ENCODE measurements at regions not wholly inside any gene's neighbourhood (a gene's known extent, or its start where the extent isn't known, plus 50 kb on each side); places are given as distances from the start of the nearest gene placed in this dataset.

DNA sequence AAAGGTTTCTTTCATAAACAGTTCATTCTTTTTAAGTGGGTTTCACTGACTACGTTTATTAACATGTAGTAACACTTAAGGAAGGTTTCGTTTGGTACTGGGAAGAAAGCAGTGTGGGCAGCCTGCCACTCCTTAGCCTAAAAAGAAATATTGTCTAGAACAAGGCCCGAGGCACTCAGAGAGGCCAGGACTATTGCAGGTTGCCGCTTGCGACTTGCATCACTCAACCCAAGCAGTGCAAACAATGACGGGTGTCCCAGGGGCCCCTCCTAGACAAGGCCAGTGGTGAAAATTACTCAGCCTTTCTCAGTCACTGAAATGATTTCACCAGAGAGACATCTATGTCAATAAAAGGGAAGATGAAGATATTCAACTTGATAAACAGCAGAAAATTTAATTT is 243.9 kb downstream of the SNX13 start:
- Histone ChIP-seq H2AFZ (ENCODE audit: low read length) (no peak overlapping the region), H3K27me3 (ENCODE audit: low read length) (no peaks in the 10 kb centered on the region), H3K4me2 (ENCODE audit: low read length) (peak overlapping the region; percentile 24), H3K4me3 (ENCODE audit: low read length) (no peak overlapping the region), H3K79me2 (ENCODE audit: low read length) (no peaks in the 10 kb centered on the region), H3F3A (ENCODE audit: low read length, unreplicated experiment) (no peaks in the 10 kb centered on the region), H4K20me1 (ENCODE audit: low read length) (no peaks in the 10 kb centered on the region), H3K9me2 (replicated peaks; ENCODE audit: low read length) (no peaks in the 10 kb centered on the region), H3K9ac (ENCODE audit: low read length) (no peak overlapping the region), H3K9me3 (ENCODE audit: low read length) (peaks cover 11% of the 10 kb centered on the region), H3K27ac (ENCODE audit: low read length) (peak overlapping the region; percentile 45), H3K4me1 (ENCODE audit: insufficient read depth, low read length) (peaks cover 18% of the 10 kb centered on the region), H3K36me3 (ENCODE audit: low read depth, low read length) (no peaks in the 10 kb centered on the region; the same call in 1 of the 2 replicates)
- TF ChIP-seq, protein P1, sequence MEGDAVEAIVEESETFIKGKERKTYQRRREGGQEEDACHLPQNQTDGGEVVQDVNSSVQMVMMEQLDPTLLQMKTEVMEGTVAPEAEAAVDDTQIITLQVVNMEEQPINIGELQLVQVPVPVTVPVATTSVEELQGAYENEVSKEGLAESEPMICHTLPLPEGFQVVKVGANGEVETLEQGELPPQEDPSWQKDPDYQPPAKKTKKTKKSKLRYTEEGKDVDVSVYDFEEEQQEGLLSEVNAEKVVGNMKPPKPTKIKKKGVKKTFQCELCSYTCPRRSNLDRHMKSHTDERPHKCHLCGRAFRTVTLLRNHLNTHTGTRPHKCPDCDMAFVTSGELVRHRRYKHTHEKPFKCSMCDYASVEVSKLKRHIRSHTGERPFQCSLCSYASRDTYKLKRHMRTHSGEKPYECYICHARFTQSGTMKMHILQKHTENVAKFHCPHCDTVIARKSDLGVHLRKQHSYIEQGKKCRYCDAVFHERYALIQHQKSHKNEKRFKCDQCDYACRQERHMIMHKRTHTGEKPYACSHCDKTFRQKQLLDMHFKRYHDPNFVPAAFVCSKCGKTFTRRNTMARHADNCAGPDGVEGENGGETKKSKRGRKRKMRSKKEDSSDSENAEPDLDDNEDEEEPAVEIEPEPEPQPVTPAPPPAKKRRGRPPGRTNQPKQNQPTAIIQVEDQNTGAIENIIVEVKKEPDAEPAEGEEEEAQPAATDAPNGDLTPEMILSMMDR (conservative IDR thresholded peaks at IDR 0.05; ENCODE audit: low read depth, low read length): no peak
- TF ChIP-seq EZH2 (IDR thresholded peaks at IDR 0.05; ENCODE audit: low read length, unreplicated experiment): no peak
- TF ChIP-seq EZH2phosphoT487 (IDR thresholded peaks at IDR 0.05; ENCODE audit: borderline replicate concordance, low read length): no peak
- ChIA-PET CTCF (no interaction called here), POLR2A (ENCODE audit: unreplicated experiment) (interaction anchor here (0.5 kb wide), 1 partner anchor 16 kb away, joined by 4 read pairs; no protein-coding TSS in a partner anchor)
- ATAC-seq: peak; percentile 100
- peak; percentile 88 for DNase-seq
- intact Hi-C loops (cut with micrococcal nuclease): no loop called here
- BruUV-seq (replicated peaks): no TSS peak

DNA sequence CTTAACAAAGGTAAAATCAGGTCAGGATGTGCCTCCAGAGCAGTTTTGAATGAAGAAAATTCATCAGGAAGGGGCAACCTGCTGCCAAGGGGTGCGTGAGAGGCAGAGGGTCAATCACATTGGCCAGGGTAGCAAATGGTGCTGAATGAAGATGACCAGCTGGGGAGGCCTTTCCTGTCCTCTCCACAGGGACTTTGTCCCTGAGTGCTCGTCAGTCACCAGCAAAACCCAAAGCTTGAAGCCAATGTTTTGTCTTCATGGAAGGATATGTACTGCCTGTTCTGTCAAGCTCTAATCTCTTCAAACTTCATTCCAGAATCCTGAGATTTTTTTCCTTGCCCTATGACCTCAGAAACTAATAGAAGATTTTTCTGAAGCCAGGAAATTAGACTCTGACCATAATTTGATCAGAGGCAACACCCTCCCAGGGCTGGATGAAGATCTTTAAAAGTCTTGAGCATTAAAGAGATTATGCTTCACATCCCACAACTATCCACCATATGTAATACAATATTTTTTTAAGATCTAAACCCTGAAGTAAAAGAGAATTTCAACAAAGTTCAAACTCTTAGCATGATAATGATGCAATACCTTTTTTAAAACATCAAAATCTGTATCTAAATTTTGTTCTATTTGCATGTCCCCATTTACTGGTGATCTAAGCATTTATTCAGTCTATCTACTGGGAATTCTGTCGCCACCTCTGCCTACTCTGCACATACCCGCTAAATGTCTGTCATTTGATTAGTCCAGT is 243.0 kb downstream of the SNX13 start:
- H3K79me2 ChIP-seq (ENCODE audit: low read length): no peaks in the 10 kb centered on the region
- DNase-seq: no peak
- peaks cover 18% of the 10 kb centered on the region for H3K4me1 ChIP-seq (ENCODE audit: insufficient read depth, low read length)
- ChIA-PET CTCF (no interaction called here), POLR2A (ENCODE audit: unreplicated experiment) (interaction anchor here (0.7 kb wide), 1 partner anchor 464 kb away, joined by 3 read pairs; no protein-coding TSS in a partner anchor)
- H3K9ac ChIP-seq (ENCODE audit: low read length): no peak overlapping the region
- ATAC-seq: no peak
- BruUV-seq (replicated peaks): no TSS peak
- no peaks in the 10 kb centered on the region for H3K9me2 ChIP-seq (replicated peaks; ENCODE audit: low read length)
- no peaks in the 10 kb centered on the region for H3K27me3 ChIP-seq (ENCODE audit: low read length)
- H3K4me2 ChIP-seq (ENCODE audit: low read length): no peak overlapping the region
- TF ChIP-seq EZH2phosphoT487 (IDR thresholded peaks at IDR 0.05; ENCODE audit: borderline replicate concordance, low read length): no peak
- TF ChIP-seq EZH2 (IDR thresholded peaks at IDR 0.05; ENCODE audit: low read length, unreplicated experiment): no peak
- TF ChIP-seq, protein P1 (conservative IDR thresholded peaks at IDR 0.05; ENCODE audit: low read depth, low read length): no peak
- no peak overlapping the region for H2AFZ ChIP-seq (ENCODE audit: low read length)
- no peaks in the 10 kb centered on the region for H3F3A ChIP-seq (ENCODE audit: low read length, unreplicated experiment)
- peaks cover 11% of the 10 kb centered on the region for H3K9me3 ChIP-seq (ENCODE audit: low read length)
- no peak overlapping the region for H3K4me3 ChIP-seq (ENCODE audit: low read length)
- H3K27ac ChIP-seq (ENCODE audit: low read length): peak overlapping the region; percentile 8; the same call in 1 of the 2 replicates
- H3K36me3 ChIP-seq (ENCODE audit: low read depth, low read length): no peaks in the 10 kb centered on the region; the same call in 1 of the 2 replicates
- H4K20me1 ChIP-seq (ENCODE audit: low read length): no peaks in the 10 kb centered on the region
- intact Hi-C loops (cut with micrococcal nuclease): no loop called here

DNA sequence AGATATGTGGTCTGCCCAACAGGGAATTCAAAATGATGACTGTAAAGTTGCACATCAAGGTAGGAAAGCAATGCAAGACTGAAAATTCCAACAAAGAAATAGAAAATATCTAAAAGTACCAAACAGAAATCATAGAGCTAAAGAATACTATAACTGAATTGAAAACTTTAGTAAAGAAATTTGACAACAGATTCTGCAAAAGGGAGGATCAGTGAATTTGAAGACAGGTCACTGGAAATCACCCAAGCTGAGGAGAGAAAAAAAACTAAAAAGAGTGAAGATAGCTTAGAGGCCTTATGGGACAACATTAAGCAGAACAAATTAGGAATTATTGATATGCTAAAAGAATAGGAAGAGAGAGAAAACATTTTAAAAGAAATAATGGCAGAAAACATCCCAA is 240.6 kb downstream of the SNX13 start:
- Histone ChIP-seq H3K27me3 (ENCODE audit: low read length) (no peaks in the 10 kb centered on the region), H3K9me2 (replicated peaks; ENCODE audit: low read length) (no peaks in the 10 kb centered on the region), H4K20me1 (ENCODE audit: low read length) (no peaks in the 10 kb centered on the region), H3K4me2 (ENCODE audit: low read length) (no peak overlapping the region), H2AFZ (ENCODE audit: low read length) (no peak overlapping the region), H3K27ac (ENCODE audit: low read length) (no peak overlapping the region), H3F3A (ENCODE audit: low read length, unreplicated experiment) (no peaks in the 10 kb centered on the region), H3K79me2 (ENCODE audit: low read length) (no peaks in the 10 kb centered on the region), H3K9me3 (ENCODE audit: low read length) (peaks cover 11% of the 10 kb centered on the region), H3K36me3 (ENCODE audit: low read depth, low read length) (no peaks in the 10 kb centered on the region; the same call in 1 of the 2 replicates), H3K4me1 (ENCODE audit: insufficient read depth, low read length) (peaks cover 18% of the 10 kb centered on the region), H3K4me3 (ENCODE audit: low read length) (no peak overlapping the region), H3K9ac (ENCODE audit: low read length) (no peak overlapping the region)
- ChIA-PET CTCF (no interaction called here), POLR2A (ENCODE audit: unreplicated experiment) (no interaction called here)
- no peak for DNase-seq
- no TSS peak for BruUV-seq (replicated peaks)
- ATAC-seq: no peak
- TF ChIP-seq, protein P1 (conservative IDR thresholded peaks at IDR 0.05; ENCODE audit: low read depth, low read length): no peak
- no peak for TF ChIP-seq EZH2phosphoT487 (IDR thresholded peaks at IDR 0.05; ENCODE audit: borderline replicate concordance, low read length)
- no peak for TF ChIP-seq EZH2 (IDR thresholded peaks at IDR 0.05; ENCODE audit: low read length, unreplicated experiment)
- intact Hi-C loops (cut with micrococcal nuclease): loop anchor here (10.0 kb wide), 1 partner anchor 425 kb away; no protein-coding TSS in a partner anchor

All from PC-3 (cell line).